HL-60 (cell line): ENCODE measurements at regions not wholly inside any gene's neighbourhood (a gene's known extent, or its start where the extent isn't known, plus 50 kb on each side); places are given as distances from the start of the nearest gene placed in this dataset.

ENCODE experiments used
- GABPA ChIP-seq: IDR thresholded peaks from 2 replicates; pipeline ENCODE4 v1.6.1; 2012; ENCODE audit warnings: low read depth
- POLR2AphosphoS5 ChIP-seq: IDR thresholded peaks from 2 replicates; pipeline ENCODE4 v1.6.1; 2012; ENCODE audit warnings: low read depth
- SPI1 ChIP-seq: IDR thresholded peaks from 2 replicates; pipeline ENCODE4 v1.6.1; 2012; ENCODE audit warnings: low read depth, mild to moderate bottlenecking, borderline replicate concordance
- TF ChIP-seq, protein P1 (sequence below): IDR thresholded peaks from one replicate; pipeline ENCODE4 v1.5.1; 2011; ENCODE audit warnings: low read length, control low read depth, inconsistent platforms; ENCODE audit not compliant: insufficient read depth
- TF ChIP-seq, protein P2 (sequence below): IDR thresholded peaks from 2 replicates; pipeline ENCODE4 v1.6.1; 2012; ENCODE audit warnings: low read depth; ENCODE audit not compliant: insufficient replicate concordance

DNA sequence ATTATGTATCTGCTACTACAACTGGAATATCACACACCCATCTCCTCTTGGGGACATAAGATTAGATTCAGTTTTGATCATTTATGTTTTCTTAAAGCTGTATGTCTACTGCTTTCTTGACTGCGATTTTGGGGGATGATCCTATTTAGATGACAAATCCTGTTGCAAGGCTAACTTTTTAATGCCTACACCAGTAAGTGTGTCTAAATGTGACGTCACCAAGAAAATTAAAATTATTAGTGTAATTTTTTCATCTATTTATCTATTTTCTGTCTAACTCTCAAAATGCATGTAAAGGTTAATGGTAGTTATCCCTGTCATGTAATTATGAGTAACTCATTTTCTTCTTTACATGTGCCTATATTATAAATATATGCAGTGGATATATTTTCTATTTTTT is 170.9 kb upstream of the PPFIA2 start:
- TF ChIP-seq SPI1 (no peak), POLR2AphosphoS5 (no peak), GABPA (no peak)
- TF ChIP-seq, protein P1, sequence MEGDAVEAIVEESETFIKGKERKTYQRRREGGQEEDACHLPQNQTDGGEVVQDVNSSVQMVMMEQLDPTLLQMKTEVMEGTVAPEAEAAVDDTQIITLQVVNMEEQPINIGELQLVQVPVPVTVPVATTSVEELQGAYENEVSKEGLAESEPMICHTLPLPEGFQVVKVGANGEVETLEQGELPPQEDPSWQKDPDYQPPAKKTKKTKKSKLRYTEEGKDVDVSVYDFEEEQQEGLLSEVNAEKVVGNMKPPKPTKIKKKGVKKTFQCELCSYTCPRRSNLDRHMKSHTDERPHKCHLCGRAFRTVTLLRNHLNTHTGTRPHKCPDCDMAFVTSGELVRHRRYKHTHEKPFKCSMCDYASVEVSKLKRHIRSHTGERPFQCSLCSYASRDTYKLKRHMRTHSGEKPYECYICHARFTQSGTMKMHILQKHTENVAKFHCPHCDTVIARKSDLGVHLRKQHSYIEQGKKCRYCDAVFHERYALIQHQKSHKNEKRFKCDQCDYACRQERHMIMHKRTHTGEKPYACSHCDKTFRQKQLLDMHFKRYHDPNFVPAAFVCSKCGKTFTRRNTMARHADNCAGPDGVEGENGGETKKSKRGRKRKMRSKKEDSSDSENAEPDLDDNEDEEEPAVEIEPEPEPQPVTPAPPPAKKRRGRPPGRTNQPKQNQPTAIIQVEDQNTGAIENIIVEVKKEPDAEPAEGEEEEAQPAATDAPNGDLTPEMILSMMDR: no peak
- TF ChIP-seq, protein P2, sequence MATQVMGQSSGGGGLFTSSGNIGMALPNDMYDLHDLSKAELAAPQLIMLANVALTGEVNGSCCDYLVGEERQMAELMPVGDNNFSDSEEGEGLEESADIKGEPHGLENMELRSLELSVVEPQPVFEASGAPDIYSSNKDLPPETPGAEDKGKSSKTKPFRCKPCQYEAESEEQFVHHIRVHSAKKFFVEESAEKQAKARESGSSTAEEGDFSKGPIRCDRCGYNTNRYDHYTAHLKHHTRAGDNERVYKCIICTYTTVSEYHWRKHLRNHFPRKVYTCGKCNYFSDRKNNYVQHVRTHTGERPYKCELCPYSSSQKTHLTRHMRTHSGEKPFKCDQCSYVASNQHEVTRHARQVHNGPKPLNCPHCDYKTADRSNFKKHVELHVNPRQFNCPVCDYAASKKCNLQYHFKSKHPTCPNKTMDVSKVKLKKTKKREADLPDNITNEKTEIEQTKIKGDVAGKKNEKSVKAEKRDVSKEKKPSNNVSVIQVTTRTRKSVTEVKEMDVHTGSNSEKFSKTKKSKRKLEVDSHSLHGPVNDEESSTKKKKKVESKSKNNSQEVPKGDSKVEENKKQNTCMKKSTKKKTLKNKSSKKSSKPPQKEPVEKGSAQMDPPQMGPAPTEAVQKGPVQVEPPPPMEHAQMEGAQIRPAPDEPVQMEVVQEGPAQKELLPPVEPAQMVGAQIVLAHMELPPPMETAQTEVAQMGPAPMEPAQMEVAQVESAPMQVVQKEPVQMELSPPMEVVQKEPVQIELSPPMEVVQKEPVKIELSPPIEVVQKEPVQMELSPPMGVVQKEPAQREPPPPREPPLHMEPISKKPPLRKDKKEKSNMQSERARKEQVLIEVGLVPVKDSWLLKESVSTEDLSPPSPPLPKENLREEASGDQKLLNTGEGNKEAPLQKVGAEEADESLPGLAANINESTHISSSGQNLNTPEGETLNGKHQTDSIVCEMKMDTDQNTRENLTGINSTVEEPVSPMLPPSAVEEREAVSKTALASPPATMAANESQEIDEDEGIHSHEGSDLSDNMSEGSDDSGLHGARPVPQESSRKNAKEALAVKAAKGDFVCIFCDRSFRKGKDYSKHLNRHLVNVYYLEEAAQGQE: no peak
